Neuron (in vitro differentiated cells): ENCODE measurements at regions not wholly inside any gene's neighbourhood (a gene's known extent, or its start where the extent isn't known, plus 50 kb on each side); places are given as distances from the start of the nearest gene placed in this dataset.
"Not testable (repeated sequence)": the region's sequence is repeated elsewhere in the genome, so short reads cannot be mapped to it uniquely, and the experiment has no call there.

Experiments used
- H2AFZ ChIP-seq: one replicate; pipeline ENCODE4 v1.6.1; 2013; ENCODE audit warnings: low read depth, mild to moderate bottlenecking, inconsistent platforms, low read length, moderate library complexity
- H3K27me3 ChIP-seq: one replicate; pipeline ENCODE4 v1.6.1; 2013; ENCODE audit warnings: low read length; ENCODE audit not compliant: insufficient read depth
- H3K36me3 ChIP-seq: one replicate; pipeline ENCODE4 v1.6.1; 2013; ENCODE audit warnings: low read length; ENCODE audit not compliant: insufficient read depth
- H3K4me1 ChIP-seq: one replicate; pipeline ENCODE4 v1.6.1; 2013; ENCODE audit warnings: low read length; ENCODE audit not compliant: insufficient read depth
- H3K4me3 ChIP-seq: 2 replicates; pipeline ENCODE4 v1.5.1; 2013; ENCODE audit warnings: mild to moderate bottlenecking, low read length, moderate library complexity
- H3K9me3 ChIP-seq: one replicate; pipeline ENCODE4 v1.6.1; 2013; ENCODE audit warnings: low read length

- Histone ChIP-seq H2AFZ (no peak overlapping the region), H3K4me1 (no peaks in the 10 kb centered on the region), H3K27me3 (no peaks in the 10 kb centered on the region), H3K9me3 (no peaks in the 10 kb centered on the region), H3K4me3 (no peak overlapping the region), H3K36me3 (no peaks in the 10 kb centered on the region)
Observed at GRCh38 chrX:77276742-77277141, 170.4 kb upstream of the FGF16 start.

- Histone ChIP-seq H3K4me3 (no peak overlapping the region), H2AFZ (no peak overlapping the region), H3K4me1 (no peaks in the 10 kb centered on the region), H3K27me3 (no peaks in the 10 kb centered on the region), H3K36me3 (no peaks in the 10 kb centered on the region), H3K9me3 (no peaks in the 10 kb centered on the region)
Observed at GRCh38 chrX:77277911-77278310, 169.3 kb upstream of the FGF16 start.

GRCh38 chrX:77279373-77279772 lies 167.8 kb upstream of the FGF16 start:
- not testable (repeated sequence) for H2AFZ ChIP-seq, H3K4me3 ChIP-seq, H3K4me1 ChIP-seq, H3K36me3 ChIP-seq, H3K27me3 ChIP-seq, H3K9me3 ChIP-seq

GRCh38 chrX:77293331-77293995 lies 153.7 kb upstream of the FGF16 start:
- H3K4me1 ChIP-seq = no peaks in the 10 kb centered on the region
- no peaks in the 10 kb centered on the region for H3K27me3 ChIP-seq
- no peaks in the 10 kb centered on the region for H3K36me3 ChIP-seq
- no peak overlapping the region for H2AFZ ChIP-seq
- H3K9me3 ChIP-seq = no peaks in the 10 kb centered on the region
- H3K4me3 ChIP-seq = no peak overlapping the region

GRCh38 chrX:77298296-77298695 lies 148.9 kb upstream of the FGF16 start:
- no peak overlapping the region for H3K4me3 ChIP-seq
- H3K36me3 ChIP-seq = no peaks in the 10 kb centered on the region
- H3K9me3 ChIP-seq = no peaks in the 10 kb centered on the region
- no peaks in the 10 kb centered on the region for H3K27me3 ChIP-seq
- H2AFZ ChIP-seq = no peak overlapping the region
- H3K4me1 ChIP-seq = no peaks in the 10 kb centered on the region

GRCh38 chrX:77298790-77299189 lies 148.4 kb upstream of the FGF16 start:
- H3K27me3 ChIP-seq = no peaks in the 10 kb centered on the region
- H3K36me3 ChIP-seq = no peaks in the 10 kb centered on the region
- no peak overlapping the region for H3K4me3 ChIP-seq
- no peaks in the 10 kb centered on the region for H3K9me3 ChIP-seq
- H2AFZ ChIP-seq = no peak overlapping the region
- no peaks in the 10 kb centered on the region for H3K4me1 ChIP-seq

DNA sequence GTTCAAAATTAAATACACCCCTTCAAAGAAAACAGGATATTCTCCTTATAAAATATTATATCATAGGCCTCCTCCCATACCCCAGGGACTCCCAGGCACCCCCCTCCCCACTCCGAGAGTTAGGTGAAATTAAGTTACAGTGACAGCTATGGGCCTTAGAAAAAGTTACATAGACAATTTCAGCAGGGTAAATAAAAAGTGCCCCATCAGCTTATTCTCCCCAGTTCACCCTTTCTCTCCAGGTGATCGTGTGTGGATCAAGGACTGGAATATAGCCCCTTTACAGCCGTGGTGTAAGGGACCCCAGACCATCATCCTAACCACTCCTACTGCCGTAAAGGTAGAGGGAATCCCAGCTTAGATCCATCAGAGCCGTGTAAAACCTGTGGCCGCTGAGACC lies 147.6 kb upstream of the FGF16 start:
- Histone ChIP-seq H2AFZ (no peak overlapping the region), H3K4me1 (no peaks in the 10 kb centered on the region), H3K36me3 (no peaks in the 10 kb centered on the region), H3K27me3 (no peaks in the 10 kb centered on the region), H3K9me3 (no peaks in the 10 kb centered on the region), H3K4me3 (no peak overlapping the region)

DNA sequence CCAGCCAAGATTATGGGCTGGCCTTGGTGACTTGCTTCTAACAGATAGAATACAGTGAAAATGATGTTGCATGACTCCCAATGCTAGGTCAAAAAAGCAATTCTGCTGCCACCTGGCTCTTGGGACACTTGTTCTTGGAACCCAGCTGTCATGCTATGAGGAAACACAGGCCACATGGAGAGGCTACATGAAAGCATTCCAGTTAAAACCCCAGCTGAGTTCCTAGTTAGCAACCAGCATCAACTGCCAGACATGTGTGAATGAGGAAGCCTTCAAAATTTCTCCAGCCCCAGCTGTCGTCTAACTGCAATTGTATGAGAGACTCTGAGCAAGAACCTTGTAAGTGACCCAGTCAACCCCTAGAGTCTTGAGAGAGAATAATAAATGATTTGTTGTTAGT lies 105.2 kb upstream of the FGF16 start:
- H2AFZ ChIP-seq = no peak overlapping the region
- H3K9me3 ChIP-seq = no peaks in the 10 kb centered on the region
- H3K27me3 ChIP-seq = no peaks in the 10 kb centered on the region
- H3K4me1 ChIP-seq = no peaks in the 10 kb centered on the region
- H3K4me3 ChIP-seq = no peak overlapping the region
- no peaks in the 10 kb centered on the region for H3K36me3 ChIP-seq

GRCh38 chrX:77346859-77347258 lies 100.3 kb upstream of the FGF16 start:
- H3K9me3 ChIP-seq = no peaks in the 10 kb centered on the region
- no peaks in the 10 kb centered on the region for H3K36me3 ChIP-seq
- H2AFZ ChIP-seq = no peak overlapping the region
- H3K4me3 ChIP-seq = no peak overlapping the region
- H3K27me3 ChIP-seq = no peaks in the 10 kb centered on the region
- H3K4me1 ChIP-seq = no peaks in the 10 kb centered on the region

GRCh38 chrX:77347572-77347971 lies 99.6 kb upstream of the FGF16 start:
- Histone ChIP-seq H3K9me3 (no peaks in the 10 kb centered on the region), H3K36me3 (no peaks in the 10 kb centered on the region), H2AFZ (no peak overlapping the region)

GRCh38 chrX:77389891-77390290 lies 57.3 kb upstream of the FGF16 start:
- no peaks in the 10 kb centered on the region for H3K4me1 ChIP-seq
- no peaks in the 10 kb centered on the region for H3K27me3 ChIP-seq
- no peaks in the 10 kb centered on the region for H3K9me3 ChIP-seq
- H3K4me3 ChIP-seq = no peak overlapping the region
- H3K36me3 ChIP-seq = no peaks in the 10 kb centered on the region
- H2AFZ ChIP-seq = no peak overlapping the region

More at GRCh38 chrX:77347572-77347971, 99.6 kb upstream of the FGF16 start:
- no peak overlapping the region for H3K4me3 ChIP-seq
- no peaks in the 10 kb centered on the region for H3K27me3 ChIP-seq
- H3K4me1 ChIP-seq = no peaks in the 10 kb centered on the region

GRCh38 chrX:77390365-77390764 lies 56.8 kb upstream of the FGF16 start:
- H2AFZ ChIP-seq, H3K9me3 ChIP-seq, H3K4me3 ChIP-seq, H3K27me3 ChIP-seq, H3K36me3 ChIP-seq, H3K4me1 ChIP-seq: not testable (repeated sequence)

- Histone ChIP-seq H3K9me3 (no peaks in the 10 kb centered on the region), H3K27me3 (no peaks in the 10 kb centered on the region), H3K36me3 (no peaks in the 10 kb centered on the region), H3K4me1 (no peaks in the 10 kb centered on the region), H2AFZ (no peak overlapping the region), H3K4me3 (no peak overlapping the region)
Observed at GRCh38 chrX:77396781-77397180, 50.4 kb upstream of the FGF16 start.
